Nephron (organoid): ENCODE measurements at regions not wholly inside any gene's neighbourhood (a gene's known extent, or its start where the extent isn't known, plus 50 kb on each side); places are given as distances from the start of the nearest gene placed in this dataset.

Experiments used
- H3K27ac Mint-ChIP-seq, 3 experiments: 2 replicates each; pipeline ENCODE4 v1.8.0; 2020; ENCODE audit warnings: mixed read lengths in 3 of 3, mild to moderate bottlenecking in 2 of 3, moderate library complexity in 1 of 3
- H3K27me3 Mint-ChIP-seq: 2 replicates; pipeline ENCODE4 v1.8.0; 2021; ENCODE audit warnings: low read depth, mild to moderate bottlenecking, moderate library complexity, mixed read lengths
- H3K36me3 Mint-ChIP-seq: 2 replicates; pipeline ENCODE4 v1.8.0; 2020; ENCODE audit warnings: low read depth, mixed read lengths
- H3K4me1 Mint-ChIP-seq: 2 replicates; pipeline ENCODE4 v1.8.0; 2020; ENCODE audit warnings: mixed read lengths
- H3K4me3 Mint-ChIP-seq, 3 experiments: 2 replicates each; pipeline ENCODE4 v1.8.0; 2020; ENCODE audit warnings: mild to moderate bottlenecking in 3 of 3, mixed read lengths in 3 of 3, moderate library complexity in 2 of 3
- H3K9me3 Mint-ChIP-seq: 2 replicates; pipeline ENCODE4 v1.8.0; 2020; ENCODE audit warnings: mixed read lengths
- CTCF ChIP-seq, 3 experiments: fragments of 200-600 bp; sonication (generic); IDR thresholded peaks; one replicate each; pipeline ENCODE4 v1.5.0; 2021; ENCODE audit warnings: antibody characterized with exemption in 3 of 3; ENCODE audit not compliant: unreplicated experiment in 3 of 3

- H3K9me3 Mint-ChIP-seq = peaks cover 10% of the 10 kb centered on the region
- H3K4me1 Mint-ChIP-seq = no peaks in the 10 kb centered on the region
- no peak overlapping the region for H3K4me3 Mint-ChIP-seq
- no peak overlapping the region for H3K27ac Mint-ChIP-seq
- TF ChIP-seq CTCF (IDR thresholded peaks at IDR 0.05; ENCODE audit: unreplicated experiment in 3 of 3) = no peak
- no peaks in the 10 kb centered on the region for H3K36me3 Mint-ChIP-seq
- H3K27me3 Mint-ChIP-seq = no peaks in the 10 kb centered on the region
These were observed 679.0 kb downstream of the AACS start for GRCh38 chr12:125744201-125744600.

- peaks cover 2% of the 10 kb centered on the region for H3K9me3 Mint-ChIP-seq
These were observed 690.3 kb downstream of the AACS start for GRCh38 chr12:125755512-125755911.

DNA sequence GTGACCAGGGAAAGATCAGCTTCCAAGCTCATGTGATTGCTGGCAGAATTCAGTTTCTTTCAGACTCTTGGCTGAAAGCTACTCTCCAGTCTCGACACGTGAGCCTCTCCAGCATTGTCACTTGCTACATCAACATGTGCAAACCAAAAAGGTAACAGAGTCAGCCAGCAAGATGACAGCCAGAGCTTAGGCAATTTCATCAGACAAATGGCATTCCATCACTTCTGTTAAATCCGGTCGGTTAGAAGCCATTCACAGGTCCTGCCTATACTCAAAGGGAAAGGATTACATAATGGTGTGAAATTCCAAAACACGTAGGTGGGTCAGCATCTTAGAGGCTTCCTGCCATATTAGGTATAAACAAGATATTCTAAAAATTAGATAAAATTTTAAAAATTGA, 700.9 kb downstream of the AACS start:
- Mint-ChIP-seq H3K36me3 (no peaks in the 10 kb centered on the region), H3K4me1 (no peaks in the 10 kb centered on the region), H3K9me3 (no peaks in the 10 kb centered on the region), H3K4me3 (no peak overlapping the region), H3K27ac (no peak overlapping the region), H3K27me3 (peaks cover 8% of the 10 kb centered on the region)
- TF ChIP-seq CTCF (IDR thresholded peaks at IDR 0.05; ENCODE audit: unreplicated experiment in 3 of 3) = no peak

More at GRCh38 chr12:125755512-125755911, 690.3 kb downstream of the AACS start:
- no peaks in the 10 kb centered on the region for H3K36me3 Mint-ChIP-seq
- TF ChIP-seq CTCF (IDR thresholded peaks at IDR 0.05; ENCODE audit: unreplicated experiment in 3 of 3) = no peak
- no peaks in the 10 kb centered on the region for H3K4me1 Mint-ChIP-seq
- H3K27me3 Mint-ChIP-seq = no peaks in the 10 kb centered on the region
- H3K4me3 Mint-ChIP-seq = no peak overlapping the region
- no peak overlapping the region for H3K27ac Mint-ChIP-seq

GRCh38 chr12:125772403-125772802, 707.2 kb downstream of the AACS start:
- H3K27ac Mint-ChIP-seq = no peak overlapping the region
- no peak for TF ChIP-seq CTCF (IDR thresholded peaks at IDR 0.05; ENCODE audit: unreplicated experiment in 3 of 3)
- H3K4me3 Mint-ChIP-seq = no peak overlapping the region
- no peaks in the 10 kb centered on the region for H3K9me3 Mint-ChIP-seq
- no peaks in the 10 kb centered on the region for H3K36me3 Mint-ChIP-seq
- no peaks in the 10 kb centered on the region for H3K4me1 Mint-ChIP-seq
- H3K27me3 Mint-ChIP-seq = peaks cover 9% of the 10 kb centered on the region

DNA sequence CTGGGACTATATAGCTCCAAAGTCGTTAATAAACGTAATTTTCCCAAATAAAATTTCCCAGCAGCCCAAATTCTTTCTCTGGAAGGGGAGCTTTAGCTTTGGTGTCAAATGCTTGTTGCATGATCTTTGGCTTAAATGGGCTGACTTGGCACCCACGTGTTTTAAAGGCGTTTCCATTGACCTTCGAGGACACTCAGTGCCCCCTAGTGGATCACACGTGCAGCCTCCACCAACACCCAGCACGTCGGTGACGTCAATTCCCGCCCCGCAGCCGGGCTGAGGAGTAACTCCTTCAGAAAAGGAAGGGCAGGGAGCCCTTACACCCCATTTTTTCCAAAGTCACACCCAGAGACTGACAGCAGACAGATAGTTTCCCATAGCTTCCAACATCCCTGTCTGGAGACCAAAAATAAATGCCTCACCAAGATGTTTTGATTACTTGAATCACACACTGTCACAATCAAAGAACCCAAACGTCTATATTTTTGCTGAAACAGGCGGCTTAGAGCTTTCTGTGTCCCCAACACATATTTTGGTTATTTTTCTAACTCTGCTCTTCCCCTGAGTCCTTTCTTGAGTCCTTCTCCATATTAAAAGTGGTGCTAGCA, 707.9 kb downstream of the AACS start:
- peak in 2 of 3 experiments; percentile 9 to 22 for TF ChIP-seq CTCF (IDR thresholded peaks at IDR 0.05; ENCODE audit: unreplicated experiment in 3 of 3)
- Mint-ChIP-seq H3K9me3 (no peaks in the 10 kb centered on the region), H3K36me3 (no peaks in the 10 kb centered on the region)

GRCh38 chr12:125775507-125775906, 710.3 kb downstream of the AACS start:
- no peaks in the 10 kb centered on the region for H3K9me3 Mint-ChIP-seq
- no peaks in the 10 kb centered on the region for H3K4me1 Mint-ChIP-seq
- no peak for TF ChIP-seq CTCF (IDR thresholded peaks at IDR 0.05; ENCODE audit: unreplicated experiment in 3 of 3)
- no peak overlapping the region for H3K27ac Mint-ChIP-seq
- H3K27me3 Mint-ChIP-seq = peaks cover 9% of the 10 kb centered on the region
- H3K36me3 Mint-ChIP-seq = no peaks in the 10 kb centered on the region
- no peak overlapping the region for H3K4me3 Mint-ChIP-seq

More for the DNA sequence above, 707.9 kb downstream of the AACS start:
- Mint-ChIP-seq H3K4me3 (no peak overlapping the region), H3K4me1 (no peaks in the 10 kb centered on the region), H3K27ac (no peak overlapping the region), H3K27me3 (peaks cover 9% of the 10 kb centered on the region)
